RCC 7860 (cell line): ENCODE measurements at regions not wholly inside any gene's neighbourhood (a gene's known extent, or its start where the extent isn't known, plus 50 kb on each side); places are given as distances from the start of the nearest gene placed in this dataset.

ENCODE experiments used
- DNase-seq: peaks from one replicate; pipeline ENCODE4 v3.0.0-alpha.2; 2015; ENCODE audit warnings: low spot score
- FAIRE-seq: peaks from 2 replicates; lab custom pipeline; 2012; peaks lifted over from hg19 to GRCh38; lab: Jason Lieb, UNC

- no peak for DNase-seq
- no peak for FAIRE-seq
Observed at GRCh38 chr3:157752554-157752953, 249.3 kb upstream of the VEPH1 start.

- no peak for DNase-seq
- no peak for FAIRE-seq
Observed at GRCh38 chr3:157751386-157751785, 248.2 kb upstream of the VEPH1 start.

GRCh38 chr3:157746391-157746790 lies 243.2 kb upstream of the VEPH1 start:
- FAIRE-seq (no peak), DNase-seq (no peak)

GRCh38 chr3:157741607-157742006 lies 238.4 kb upstream of the VEPH1 start:
- DNase-seq, result no peak
- no peak for FAIRE-seq

GRCh38 chr3:157738441-157738840 lies 235.2 kb upstream of the VEPH1 start:
- DNase-seq (no peak), FAIRE-seq (no peak)

- FAIRE-seq (no peak), DNase-seq (no peak)
Observed at GRCh38 chr3:157718800-157719199, 215.6 kb upstream of the VEPH1 start.

GRCh38 chr3:157713101-157713500 lies 209.9 kb upstream of the VEPH1 start:
- no peak for FAIRE-seq

GRCh38 chr3:157705258-157705657 lies 202.0 kb upstream of the VEPH1 start:
- DNase-seq (no peak), FAIRE-seq (no peak)

More at GRCh38 chr3:157713101-157713500, 209.9 kb upstream of the VEPH1 start:
- DNase-seq, result no peak

- DNase-seq, result no peak
- FAIRE-seq, result no peak
Observed at GRCh38 chr3:157700405-157700804, 197.2 kb upstream of the VEPH1 start.

- no peak for DNase-seq
Observed at GRCh38 chr3:157695586-157695985, 192.4 kb upstream of the VEPH1 start.

GRCh38 chr3:157695103-157695502 lies 191.9 kb upstream of the VEPH1 start:
- FAIRE-seq, result no peak

More at GRCh38 chr3:157695586-157695985, 192.4 kb upstream of the VEPH1 start:
- no peak for FAIRE-seq

GRCh38 chr3:157693762-157694161 lies 190.5 kb upstream of the VEPH1 start:
- no peak for FAIRE-seq
- no peak for DNase-seq

More at GRCh38 chr3:157695103-157695502, 191.9 kb upstream of the VEPH1 start:
- no peak for DNase-seq

GRCh38 chr3:157692468-157692867 lies 189.3 kb upstream of the VEPH1 start:
- DNase-seq (no peak), FAIRE-seq (no peak)

- DNase-seq (no peak), FAIRE-seq (no peak)
Observed at GRCh38 chr3:157683668-157684067, 180.5 kb upstream of the VEPH1 start.

- no peak for FAIRE-seq
- no peak for DNase-seq
Observed at GRCh38 chr3:157672061-157672460, 168.8 kb upstream of the VEPH1 start.

- FAIRE-seq (no peak), DNase-seq (no peak)
Observed at GRCh38 chr3:157671656-157672055, 168.4 kb upstream of the VEPH1 start.

- no peak for FAIRE-seq
- DNase-seq, result no peak
Observed at GRCh38 chr3:157669416-157669815, 166.2 kb upstream of the VEPH1 start.

GRCh38 chr3:157667493-157667892 lies 164.3 kb upstream of the VEPH1 start:
- DNase-seq, result no peak
- FAIRE-seq, result no peak

GRCh38 chr3:157662171-157662570 lies 159.0 kb upstream of the VEPH1 start:
- FAIRE-seq, result no peak
- DNase-seq, result no peak

- no peak for FAIRE-seq
- no peak for DNase-seq
Observed at GRCh38 chr3:157660847-157661246, 157.6 kb upstream of the VEPH1 start.

- no peak for FAIRE-seq
- DNase-seq, result no peak
Observed at GRCh38 chr3:157652366-157652765, 149.2 kb upstream of the VEPH1 start.

- FAIRE-seq (no peak), DNase-seq (no peak)
Observed at GRCh38 chr3:157650699-157651098, 147.5 kb upstream of the VEPH1 start.

- FAIRE-seq (no peak), DNase-seq (no peak)
Observed at GRCh38 chr3:157650172-157650571, 147.0 kb upstream of the VEPH1 start.

- no peak for FAIRE-seq
Observed at GRCh38 chr3:157649511-157649910, 146.3 kb upstream of the VEPH1 start.

More at GRCh38 chr3:157649511-157649910, 146.3 kb upstream of the VEPH1 start:
- DNase-seq, result no peak
